ENCODE measurements at regions not wholly inside any gene's neighbourhood (a gene's known extent, or its start where the extent isn't known, plus 50 kb on each side); places are given as distances from the start of the nearest gene placed in this dataset.

GRCh38 chr18:75556841-75557240 lies 129.3 kb upstream of the SMIM21 start:
- DNase-seq = no peak
- no peaks in the 10 kb centered on the region for H3K36me3 ChIP-seq
- TF ChIP-seq CTCF (IDR thresholded peaks at IDR 0.05) = no peak
- H3K4me3 ChIP-seq = no peak overlapping the region
- H3K27me3 ChIP-seq = no peaks in the 10 kb centered on the region
- H3K9me3 ChIP-seq = no peaks in the 10 kb centered on the region
- intact Hi-C loops (cut with DNase I) = no loop called here
- H3K9ac ChIP-seq (ENCODE audit: low read depth in 2 of 2, low read length in 2 of 2) = no peak overlapping the region
- H3K27ac ChIP-seq = no peak overlapping the region
- H3K4me1 ChIP-seq = no peaks in the 10 kb centered on the region

- intact Hi-C loops (cut with DNase I) = no loop called here
- Histone ChIP-seq H3K27me3 (no peaks in the 10 kb centered on the region), H3K36me3 (no peaks in the 10 kb centered on the region), H3K9me3 (no peaks in the 10 kb centered on the region), H3K4me1 (no peaks in the 10 kb centered on the region), H3K27ac (no peak overlapping the region), H3K9ac (ENCODE audit: low read depth in 2 of 2, low read length in 2 of 2) (no peak overlapping the region), H3K4me3 (no peak overlapping the region)
- TF ChIP-seq CTCF (IDR thresholded peaks at IDR 0.05) = no peak
- DNase-seq = no peak
Observed at GRCh38 chr18:75554644-75555185, 127.2 kb upstream of the SMIM21 start.

GRCh38 chr18:75554176-75554575 lies 126.7 kb upstream of the SMIM21 start:
- Histone ChIP-seq H3K4me3 (no peak overlapping the region), H3K9me3 (no peaks in the 10 kb centered on the region), H3K4me1 (no peaks in the 10 kb centered on the region), H3K36me3 (no peaks in the 10 kb centered on the region), H3K27me3 (no peaks in the 10 kb centered on the region), H3K9ac (ENCODE audit: low read depth in 2 of 2, low read length in 2 of 2) (no peak overlapping the region), H3K27ac (no peak overlapping the region)
- no peak for TF ChIP-seq CTCF (IDR thresholded peaks at IDR 0.05)
- DNase-seq = no peak
- intact Hi-C loops (cut with DNase I) = no loop called here

GRCh38 chr18:75553021-75553420 lies 125.5 kb upstream of the SMIM21 start:
- Histone ChIP-seq H3K4me1 (no peaks in the 10 kb centered on the region), H3K4me3 (no peak overlapping the region), H3K36me3 (no peaks in the 10 kb centered on the region), H3K27me3 (no peaks in the 10 kb centered on the region), H3K27ac (no peak overlapping the region), H3K9ac (ENCODE audit: low read depth in 2 of 2, low read length in 2 of 2) (no peak overlapping the region), H3K9me3 (no peaks in the 10 kb centered on the region)
- intact Hi-C loops (cut with DNase I) = no loop called here
- DNase-seq = no peak
- no peak for TF ChIP-seq CTCF (IDR thresholded peaks at IDR 0.05)

- Histone ChIP-seq H3K9ac (ENCODE audit: low read depth in 2 of 2, low read length in 2 of 2) (no peak overlapping the region), H3K36me3 (no peaks in the 10 kb centered on the region), H3K4me1 (no peaks in the 10 kb centered on the region), H3K27me3 (no peaks in the 10 kb centered on the region), H3K9me3 (no peaks in the 10 kb centered on the region), H3K27ac (no peak overlapping the region), H3K4me3 (no peak overlapping the region)
- intact Hi-C loops (cut with DNase I) = no loop called here
- TF ChIP-seq CTCF (IDR thresholded peaks at IDR 0.05) = no peak
- no peak for DNase-seq
Observed at GRCh38 chr18:75551071-75551470, 123.6 kb upstream of the SMIM21 start.
